NCI-H526 (cell line): ENCODE measurements at regions not wholly inside any gene's neighbourhood (a gene's known extent, or its start where the extent isn't known, plus 50 kb on each side); places are given as distances from the start of the nearest gene placed in this dataset.

Experiments
- DNase-seq, 2 experiments: peaks; one replicate each; lab custom pipeline; 2025; lab: John Stamatoyannopoulos, UW

DNA sequence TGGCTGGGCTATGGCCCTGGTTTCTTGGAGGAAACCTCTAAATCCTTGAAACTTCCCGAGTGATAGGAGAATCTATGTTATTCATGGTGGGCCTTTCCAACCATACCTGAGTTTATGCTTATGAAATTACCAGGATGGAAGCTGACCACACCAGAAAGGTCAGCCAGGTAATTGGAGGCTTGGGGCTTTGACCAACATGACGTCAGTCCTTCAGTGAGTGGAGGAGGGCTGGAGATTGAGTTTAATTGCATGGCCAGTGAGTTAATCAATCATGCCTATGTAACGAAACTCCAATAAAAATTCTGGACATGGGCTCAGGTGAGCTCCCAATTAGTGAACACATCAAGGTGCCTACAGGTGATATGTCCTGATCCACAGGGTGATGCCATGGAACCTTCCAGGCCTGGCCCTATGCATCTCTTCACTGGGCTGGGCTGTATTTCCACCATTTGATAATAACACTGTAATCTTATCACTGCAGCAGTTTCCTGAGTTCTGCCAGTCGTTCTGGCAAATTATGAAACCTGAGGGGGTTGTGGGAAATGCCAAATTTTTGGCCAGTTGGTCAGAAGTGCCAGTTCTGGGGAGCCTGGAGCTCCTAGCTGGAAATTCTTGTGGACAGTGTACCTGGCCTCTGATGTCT, 106.5 kb downstream of the CDH26 start:
- DNase-seq: no peak

DNA sequence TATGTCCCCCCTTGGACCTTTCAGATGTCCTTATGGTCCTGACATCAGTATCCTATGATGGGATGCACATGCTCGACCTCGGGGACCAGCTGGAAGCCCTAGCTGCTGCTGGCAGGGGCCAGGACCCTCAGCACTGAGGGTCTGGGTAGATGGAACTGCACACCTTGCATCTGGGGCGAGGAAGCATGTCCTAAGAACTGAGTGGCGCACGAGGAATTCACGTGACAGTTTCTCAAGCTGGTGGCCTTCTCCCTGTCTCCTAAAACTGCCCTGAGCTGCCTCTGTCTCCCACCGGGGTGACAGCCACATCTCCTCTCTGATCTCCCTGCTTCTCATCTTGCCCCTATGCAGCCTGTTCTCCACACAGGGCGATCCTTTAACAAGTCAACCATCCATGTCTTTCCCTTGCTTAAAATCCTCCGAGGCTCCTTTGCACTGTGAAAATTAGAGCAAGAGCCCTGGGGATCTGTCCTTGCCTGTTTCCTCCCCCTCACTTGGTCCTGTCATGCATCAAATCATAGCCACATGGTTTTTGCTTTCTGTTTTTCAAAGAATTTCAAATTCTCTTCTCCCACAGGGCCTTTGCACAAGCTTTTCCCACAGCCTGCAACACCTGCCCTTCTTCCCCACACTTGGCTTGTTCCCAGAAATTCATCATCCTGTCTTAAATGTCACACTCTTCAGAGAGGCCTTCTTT, 107.7 kb downstream of the CDH26 start:
- DNase-seq: no peak

GRCh38 chr20:60066438-60066823, 108.2 kb downstream of the CDH26 start:
- DNase-seq: no peak

DNA sequence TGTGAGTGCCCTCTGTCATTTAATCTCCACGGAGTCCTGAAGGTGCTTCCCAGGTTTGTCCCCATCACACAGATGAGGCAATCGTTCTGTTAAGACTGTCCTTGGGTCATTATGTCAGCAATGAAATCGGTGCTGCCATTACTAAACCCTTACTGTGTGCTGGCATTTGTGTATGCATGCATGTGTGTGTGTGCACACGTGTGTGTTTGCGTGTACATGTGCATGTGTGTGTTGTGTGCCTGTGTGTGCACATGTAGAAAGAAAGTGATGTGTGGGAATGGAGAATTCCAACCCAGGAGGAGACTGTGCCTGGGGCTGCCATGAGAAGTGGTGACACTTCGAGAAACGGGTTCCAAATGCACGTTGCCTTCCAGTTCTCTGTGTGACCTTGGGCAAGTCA, 110.3 kb downstream of the CDH26 start:
- no peak for DNase-seq

DNA sequence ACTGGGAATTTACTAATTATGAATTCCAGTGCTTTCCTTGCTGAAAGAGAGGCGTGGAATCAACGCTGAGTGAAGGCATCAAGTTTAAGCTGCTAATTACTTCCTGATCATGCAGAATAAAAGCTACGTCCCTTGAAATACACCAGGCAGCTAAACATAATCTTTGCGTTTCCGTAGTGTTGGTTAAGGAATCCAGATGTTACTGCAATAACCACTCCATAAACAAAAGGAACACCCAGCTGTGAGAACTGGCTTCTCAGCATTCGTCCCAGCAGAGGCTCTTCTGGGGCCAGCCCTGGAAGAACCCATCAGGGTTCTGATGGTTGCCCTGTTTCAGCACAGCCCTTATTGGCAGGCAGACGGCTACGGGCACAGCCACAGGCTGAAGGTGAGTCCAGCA, 111.4 kb downstream of the CDH26 start:
- DNase-seq: no peak

GRCh38 chr20:60070791-60071190, 112.6 kb downstream of the CDH26 start:
- DNase-seq: no peak

GRCh38 chr20:60071965-60072364, 113.7 kb downstream of the CDH26 start:
- DNase-seq: no peak

GRCh38 chr20:60073086-60073485, 114.9 kb downstream of the CDH26 start:
- DNase-seq: no peak

GRCh38 chr20:60073504-60073903, 115.3 kb downstream of the CDH26 start:
- DNase-seq: no peak

DNA sequence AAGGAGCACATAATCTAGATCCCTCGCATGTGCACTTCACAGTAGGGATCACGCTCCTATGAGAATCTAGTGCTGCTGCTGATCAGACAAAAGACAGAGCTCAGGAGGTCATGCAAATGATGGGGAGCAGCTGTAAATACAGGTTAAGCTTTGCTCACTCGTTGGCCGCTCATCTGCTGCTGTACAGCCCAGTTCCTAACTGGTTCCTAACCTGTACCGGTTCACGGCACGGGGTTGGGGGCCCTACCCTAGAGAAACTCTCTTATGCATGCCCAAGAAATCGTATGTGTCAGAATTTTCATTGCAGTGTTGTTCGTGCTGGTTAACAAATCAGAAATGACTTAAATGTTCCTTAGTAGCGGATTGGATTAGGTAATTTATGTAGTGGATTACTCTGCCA, 116.1 kb downstream of the CDH26 start:
- peak; percentile 45 to 76 for DNase-seq

DNA sequence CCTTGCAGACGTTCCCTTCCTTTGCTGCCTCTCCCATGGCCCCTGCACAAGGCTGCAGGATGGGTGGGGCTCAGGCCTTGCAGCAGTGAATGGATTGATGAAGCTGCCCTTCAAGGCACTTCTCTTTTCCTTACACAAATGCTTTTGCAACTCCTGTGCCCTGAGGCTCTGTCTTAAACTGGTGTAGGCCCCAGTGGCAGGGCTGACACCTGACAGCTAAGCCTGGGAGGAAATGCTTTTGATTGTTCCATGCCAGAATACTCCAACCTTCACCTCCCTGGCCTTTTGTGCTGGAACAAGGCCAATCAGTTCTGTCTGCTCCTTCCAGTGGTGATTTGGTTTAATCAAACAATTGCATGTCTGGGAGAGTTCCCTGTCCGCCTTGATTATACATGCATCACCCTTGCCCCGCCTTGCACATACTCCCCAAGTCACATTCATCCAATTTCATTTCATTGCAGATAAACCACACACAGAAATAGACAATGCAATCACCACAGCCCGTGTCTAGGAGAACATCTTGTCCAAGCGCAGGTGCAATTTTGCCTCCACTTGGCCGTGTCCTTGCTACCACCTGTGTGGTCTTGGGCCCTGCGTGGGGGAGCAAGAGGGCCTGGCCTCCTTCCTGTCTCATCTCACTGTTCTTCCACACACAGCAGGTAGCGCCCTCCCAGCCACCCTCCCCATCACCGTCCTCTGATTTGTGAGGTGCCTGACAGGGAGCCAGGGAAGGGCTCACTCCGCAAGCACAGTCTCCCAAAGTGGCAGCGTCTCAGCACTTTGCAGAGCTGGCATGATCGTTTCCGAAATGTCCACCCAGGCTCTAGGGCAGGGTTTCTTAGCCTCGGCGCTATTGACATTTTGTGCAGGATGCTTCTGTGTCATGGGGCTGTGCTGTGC, 120.4 kb downstream of the CDH26 start:
- no peak for DNase-seq

DNA sequence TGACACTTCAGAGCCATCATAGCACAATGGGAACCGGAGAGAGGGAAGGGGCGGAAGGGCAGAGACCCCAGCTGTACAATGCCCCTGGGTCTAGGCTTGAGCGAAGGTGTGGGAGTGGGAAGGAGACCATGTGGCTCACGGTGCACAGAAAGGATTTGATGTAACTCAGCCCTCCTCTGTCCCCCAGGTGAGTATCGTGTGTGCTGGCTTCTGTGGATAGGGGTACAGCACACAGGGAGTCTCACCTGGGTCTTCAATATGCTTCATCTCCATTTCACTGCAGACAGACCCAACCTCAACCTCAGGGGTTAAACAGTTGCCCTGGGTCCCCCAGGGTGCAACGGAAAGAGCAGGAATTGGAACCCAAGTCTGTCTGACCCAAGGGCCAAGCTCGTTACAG, 122.2 kb downstream of the CDH26 start:
- DNase-seq: no peak

DNA sequence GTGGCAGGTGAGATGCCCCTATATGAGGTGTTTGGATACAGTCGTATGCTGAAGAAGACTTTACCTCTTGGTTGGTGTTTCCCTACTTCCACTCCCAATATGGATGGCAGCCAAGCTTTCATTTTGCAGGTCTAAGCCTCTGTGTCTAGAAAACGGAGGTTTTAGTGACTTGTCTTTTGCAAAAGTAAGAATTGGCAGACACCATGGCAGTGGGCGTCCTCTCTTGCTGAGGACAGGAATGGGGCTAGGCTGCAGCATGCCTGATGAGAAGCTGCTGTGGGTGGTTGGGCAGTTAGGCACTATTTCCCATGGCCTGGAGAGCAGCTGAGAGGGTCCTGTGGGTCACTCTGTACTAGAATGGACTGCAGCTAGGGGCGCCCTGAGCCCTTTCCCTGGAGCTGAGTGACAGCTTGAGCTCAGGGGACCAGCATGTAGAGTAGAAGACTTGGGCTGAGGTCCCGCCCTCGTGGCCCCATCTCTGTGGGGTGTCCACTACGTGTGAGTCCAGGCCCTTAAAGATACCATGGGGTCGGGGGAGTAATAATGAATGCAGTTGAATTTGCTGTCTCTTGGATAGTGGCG, 127.4 kb downstream of the CDH26 start:
- DNase-seq: no peak

GRCh38 chr20:60086821-60087562, 128.8 kb downstream of the CDH26 start:
- no peak for DNase-seq

GRCh38 chr20:60087563-60088105, 129.4 kb downstream of the CDH26 start:
- DNase-seq: no peak

GRCh38 chr20:60088236-60088635, 130.0 kb downstream of the CDH26 start:
- no peak for DNase-seq

GRCh38 chr20:60090631-60091030, 132.4 kb downstream of the CDH26 start:
- DNase-seq: no peak

- no peak for DNase-seq
Observed at GRCh38 chr20:60091305-60091704, 133.1 kb downstream of the CDH26 start.

GRCh38 chr20:60091861-60092260, 133.6 kb downstream of the CDH26 start:
- DNase-seq: no peak

GRCh38 chr20:60092729-60093128, 134.5 kb downstream of the CDH26 start:
- DNase-seq: no peak

DNA sequence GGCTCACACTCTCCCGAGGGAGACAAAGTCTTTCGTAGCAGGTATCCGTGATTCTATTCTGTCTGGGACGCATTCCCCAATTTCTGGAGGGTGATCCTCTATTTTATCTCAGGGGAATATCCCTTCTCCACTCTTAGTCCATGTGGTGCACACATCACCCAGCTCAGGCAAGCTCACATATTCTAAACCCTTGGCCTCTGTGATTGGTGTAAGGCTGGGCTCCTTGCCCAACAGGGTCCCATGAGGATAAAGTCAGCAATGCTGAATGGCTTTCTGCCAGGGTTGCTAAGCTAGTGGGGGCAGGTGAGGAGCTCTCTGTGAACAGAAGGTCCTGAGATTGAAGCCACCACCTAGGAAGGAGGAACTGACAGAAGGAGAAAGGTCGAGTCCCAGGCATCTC, 137.2 kb downstream of the CDH26 start:
- no peak for DNase-seq

GRCh38 chr20:60096166-60096565, 137.9 kb downstream of the CDH26 start:
- DNase-seq: no peak
